CD4-positive, alpha-beta memory T cell (primary cell): ENCODE measurements at regions not wholly inside any gene's neighbourhood (a gene's known extent, or its start where the extent isn't known, plus 50 kb on each side); places are given as distances from the start of the nearest gene placed in this dataset.

Experiments used
- CTCF ChIA-PET: fragments of 350-600 bp; sonication (Branson Sonifier 250); formaldehyde crosslinking; loops from one replicate; lab custom pipeline; 2021; ENCODE audit warnings: inconsistent platforms; ENCODE audit not compliant: partially characterized antibody; lab: Charles Lee
- POLR2A ChIA-PET: fragments of 350-600 bp; sonication (Branson Sonifier 250); formaldehyde crosslinking; loops from one replicate; lab custom pipeline; 2021; ENCODE audit not compliant: partially characterized antibody; lab: Charles Lee
- DNase-seq, 5 donors: peaks; one replicate each; pipeline versions ENCODE4 v3.0.0 to v3.0.0-alpha.2; 2020 to 2022; ENCODE audit warnings: mixed read lengths in 1 of 5
- H3K27ac ChIP-seq: one replicate; pipeline ENCODE4 v1.7.0; 2013; ENCODE audit warnings: low read depth, low read length
- H3K27me3 ChIP-seq: 2 replicates; pipeline ENCODE4 v1.7.0; 2013; ENCODE audit warnings: mild to moderate bottlenecking, low read length, moderate library complexity; ENCODE audit not compliant: insufficient read depth
- H3K36me3 ChIP-seq: 2 replicates; pipeline ENCODE4 v1.7.0; 2013; ENCODE audit warnings: mild to moderate bottlenecking, low read length, moderate library complexity; ENCODE audit not compliant: insufficient read depth
- H3K4me1 ChIP-seq: 2 replicates; pipeline ENCODE4 v1.7.0; 2013; ENCODE audit warnings: mild to moderate bottlenecking, low read length, moderate library complexity; ENCODE audit not compliant: insufficient read depth
- H3K4me3 ChIP-seq, 2 donors: one replicate each; pipeline ENCODE4 v1.7.0; 2013; ENCODE audit warnings: low read length in 2 of 2, mild to moderate bottlenecking in 1 of 2
- H3K9me3 ChIP-seq, 2 donors: one replicate each; pipeline ENCODE4 v1.7.0; 2013; ENCODE audit warnings: low read length in 2 of 2, control low read depth in 1 of 2; ENCODE audit not compliant: control insufficient read depth in 1 of 2
- H3K27ac Mint-ChIP-seq, 7 donors: one replicate each; pipeline ENCODE4 v1.8.0; 2020 to 2021; ENCODE audit warnings: mixed read lengths in 7 of 7, mild to moderate bottlenecking in 6 of 7, inconsistent platforms in 3 of 7, moderate library complexity in 3 of 7
- H3K27me3 Mint-ChIP-seq, 2 donors: one replicate each; pipeline ENCODE4 v1.8.0; 2020 to 2021; ENCODE audit warnings: mixed read lengths in 2 of 2
- H3K36me3 Mint-ChIP-seq, 2 donors: one replicate each; pipeline ENCODE4 v1.8.0; 2020 to 2021; ENCODE audit warnings: mixed read lengths in 2 of 2, inconsistent platforms in 1 of 2, mild to moderate bottlenecking in 1 of 2
- H3K4me1 Mint-ChIP-seq, 4 donors: one replicate each; pipeline ENCODE4 v1.8.0; 2020 to 2021; ENCODE audit warnings: mixed read lengths in 4 of 4, mild to moderate bottlenecking in 1 of 4
- H3K4me3 Mint-ChIP-seq, 8 donors: one replicate each; pipeline ENCODE4 v1.8.0; 2020 to 2021; ENCODE audit warnings: mixed read lengths in 8 of 8, mild to moderate bottlenecking in 7 of 8, moderate library complexity in 6 of 8, inconsistent platforms in 3 of 8
- H3K9me3 Mint-ChIP-seq, 8 donors: one replicate each; pipeline ENCODE4 v1.8.0; 2020 to 2021; ENCODE audit warnings: mixed read lengths in 8 of 8, mild to moderate bottlenecking in 5 of 8, inconsistent platforms in 3 of 8, moderate library complexity in 1 of 8
- intact Hi-C: fragments of 100-400 bp; cut with micrococcal nuclease; formaldehyde crosslinking; loops from one replicate; pipeline ENCODE4 v1.15.1; 2023

GRCh38 chr18:60082282-60082681 lies 182.5 kb downstream of the PMAIP1 start:
- H3K4me1 ChIP-seq: no peaks in the 10 kb centered on the region
- H3K36me3 Mint-ChIP-seq: no peaks in the 10 kb centered on the region

DNA sequence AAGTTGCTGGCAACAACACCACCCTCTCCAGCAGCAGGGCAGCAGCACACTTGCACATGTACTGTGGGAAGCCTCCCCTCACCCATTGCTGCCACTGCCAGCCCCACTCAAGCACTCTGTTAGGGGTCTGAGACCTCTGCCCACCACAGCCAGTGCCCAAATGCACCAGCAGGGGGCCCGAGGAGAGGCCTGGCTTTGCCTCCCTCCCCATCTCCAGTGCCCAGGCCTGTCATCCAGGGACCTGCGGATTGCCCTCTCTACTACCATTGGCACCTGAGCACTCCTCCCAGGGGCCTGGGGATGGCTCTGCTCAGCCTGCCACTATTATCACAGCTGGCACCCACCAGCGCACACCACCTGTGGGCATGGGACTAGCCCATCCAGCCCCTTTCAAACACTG lies 175.7 kb downstream of the PMAIP1 start:
- Mint-ChIP-seq H3K9me3 (peaks cover 2 to 18% (median 9%) of the 10 kb centered on the region in 8 donors), H3K27ac (no peak overlapping the region), H3K4me1 (no peaks in the 10 kb centered on the region), H3K4me3 (no peak overlapping the region), H3K36me3 (peaks cover 0 to 1% of the 10 kb centered on the region in 2 donors), H3K27me3 (peaks cover 0 to 3% of the 10 kb centered on the region in 2 donors)
- no peak overlapping the region for H3K4me3 ChIP-seq
- no peak for DNase-seq
- intact Hi-C loops: no loop called here
- no peaks in the 10 kb centered on the region for H3K4me1 ChIP-seq
- no peaks in the 10 kb centered on the region for H3K27me3 ChIP-seq
- H3K36me3 ChIP-seq: no peaks in the 10 kb centered on the region
- ChIA-PET POLR2A (no interaction called here), CTCF (no interaction called here)
- H3K9me3 ChIP-seq: no peaks in the 10 kb centered on the region
- no peak overlapping the region for H3K27ac ChIP-seq

More at GRCh38 chr18:60082282-60082681, 182.5 kb downstream of the PMAIP1 start:
- ChIA-PET POLR2A (no interaction called here), CTCF (no interaction called here)
- DNase-seq: no peak
- Mint-ChIP-seq H3K27me3 (peaks cover 1 to 2% of the 10 kb centered on the region in 2 donors), H3K4me3 (no peak overlapping the region), H3K9me3 (peaks cover 0 to 3% (median under 1%) of the 10 kb centered on the region in 8 donors), H3K4me1 (no peaks in the 10 kb centered on the region), H3K27ac (no peak overlapping the region)
- Histone ChIP-seq H3K4me3 (no peak overlapping the region), H3K27ac (no peak overlapping the region), H3K27me3 (no peaks in the 10 kb centered on the region), H3K36me3 (no peaks in the 10 kb centered on the region), H3K9me3 (no peaks in the 10 kb centered on the region)
- intact Hi-C loops: no loop called here

GRCh38 chr18:60070631-60071030 lies 170.8 kb downstream of the PMAIP1 start:
- intact Hi-C loops: no loop called here
- CTCF ChIA-PET: no interaction called here
- Mint-ChIP-seq H3K27ac (no peak overlapping the region), H3K36me3 (peaks cover 0 to 1% of the 10 kb centered on the region in 2 donors), H3K27me3 (no peaks in the 10 kb centered on the region), H3K4me3 (no peak overlapping the region), H3K9me3 (peaks cover 0 to 11% (median 3%) of the 10 kb centered on the region in 8 donors), H3K4me1 (no peaks in the 10 kb centered on the region)
- H3K36me3 ChIP-seq: no peaks in the 10 kb centered on the region
- no peaks in the 10 kb centered on the region for H3K9me3 ChIP-seq
- DNase-seq: no peak
- H3K27me3 ChIP-seq: no peaks in the 10 kb centered on the region
- H3K4me3 ChIP-seq: no peak overlapping the region
- no peaks in the 10 kb centered on the region for H3K4me1 ChIP-seq
- no peak overlapping the region for H3K27ac ChIP-seq
- POLR2A ChIA-PET: no interaction called here

- Histone ChIP-seq H3K27ac (no peak overlapping the region), H3K27me3 (no peaks in the 10 kb centered on the region)
- no peaks in the 10 kb centered on the region for H3K4me1 Mint-ChIP-seq
Measured at GRCh38 chr18:60069145-60069544, 169.3 kb downstream of the PMAIP1 start.

GRCh38 chr18:60067426-60068210 lies 167.8 kb downstream of the PMAIP1 start:
- H3K27ac ChIP-seq: no peak overlapping the region
- H3K9me3 Mint-ChIP-seq: peaks cover 0 to 4% (median under 1%) of the 10 kb centered on the region in 8 donors
- H3K36me3 ChIP-seq: no peaks in the 10 kb centered on the region
- H3K4me3 ChIP-seq: no peak overlapping the region
- no peak overlapping the region for H3K4me3 Mint-ChIP-seq
- no peaks in the 10 kb centered on the region for H3K36me3 Mint-ChIP-seq
- H3K4me1 Mint-ChIP-seq: no peaks in the 10 kb centered on the region
- H3K4me1 ChIP-seq: no peaks in the 10 kb centered on the region
- no peaks in the 10 kb centered on the region for H3K27me3 Mint-ChIP-seq
- H3K27me3 ChIP-seq: no peaks in the 10 kb centered on the region
- no peaks in the 10 kb centered on the region for H3K9me3 ChIP-seq
- POLR2A ChIA-PET: no interaction called here
- H3K27ac Mint-ChIP-seq: peak overlapping the region in 1 of 7 donors; percentile 29
- intact Hi-C loops: no loop called here
- no peak for DNase-seq
- CTCF ChIA-PET: no interaction called here

More at GRCh38 chr18:60069145-60069544, 169.3 kb downstream of the PMAIP1 start:
- H3K27ac Mint-ChIP-seq: no peak overlapping the region
- no peaks in the 10 kb centered on the region for H3K36me3 ChIP-seq
- no peak overlapping the region for H3K4me3 Mint-ChIP-seq
- intact Hi-C loops: no loop called here
- DNase-seq: no peak
- H3K4me1 ChIP-seq: no peaks in the 10 kb centered on the region
- H3K27me3 Mint-ChIP-seq: no peaks in the 10 kb centered on the region
- no peak overlapping the region for H3K4me3 ChIP-seq
- peaks cover 0 to 1% of the 10 kb centered on the region in 2 donors for H3K36me3 Mint-ChIP-seq
- ChIA-PET CTCF (no interaction called here), POLR2A (no interaction called here)
- no peaks in the 10 kb centered on the region for H3K9me3 ChIP-seq
- peaks cover 0 to 6% (median 2%) of the 10 kb centered on the region in 8 donors for H3K9me3 Mint-ChIP-seq

- H3K4me3 Mint-ChIP-seq: no peak overlapping the region
- CTCF ChIA-PET: no interaction called here
- peaks cover 0 to 4% of the 10 kb centered on the region in 2 donors for H3K27me3 Mint-ChIP-seq
- no peaks in the 10 kb centered on the region for H3K4me1 ChIP-seq
- no peak overlapping the region for H3K27ac Mint-ChIP-seq
- H3K27ac ChIP-seq: no peak overlapping the region
- H3K9me3 ChIP-seq: no peaks in the 10 kb centered on the region
- H3K4me1 Mint-ChIP-seq: no peaks in the 10 kb centered on the region
- intact Hi-C loops: no loop called here
- no peaks in the 10 kb centered on the region for H3K36me3 Mint-ChIP-seq
- no peaks in the 10 kb centered on the region for H3K27me3 ChIP-seq
- POLR2A ChIA-PET: no interaction called here
- no peak overlapping the region for H3K4me3 ChIP-seq
- DNase-seq: no peak
- no peaks in the 10 kb centered on the region for H3K36me3 ChIP-seq
- no peaks in the 10 kb centered on the region for H3K9me3 Mint-ChIP-seq
Measured at GRCh38 chr18:60066219-60066975, 166.6 kb downstream of the PMAIP1 start.

- POLR2A ChIA-PET: no interaction called here
- H3K36me3 Mint-ChIP-seq: no peaks in the 10 kb centered on the region
- H3K27me3 Mint-ChIP-seq: peaks cover 0 to 4% of the 10 kb centered on the region in 2 donors
- Histone ChIP-seq H3K4me3 (no peak overlapping the region), H3K4me1 (no peaks in the 10 kb centered on the region), H3K9me3 (no peaks in the 10 kb centered on the region), H3K27ac (no peak overlapping the region), H3K27me3 (no peaks in the 10 kb centered on the region), H3K36me3 (no peaks in the 10 kb centered on the region)
- CTCF ChIA-PET: no interaction called here
- DNase-seq: no peak
- intact Hi-C loops: no loop called here
- H3K27ac Mint-ChIP-seq: no peak overlapping the region
- H3K9me3 Mint-ChIP-seq: no peaks in the 10 kb centered on the region
- H3K4me1 Mint-ChIP-seq: no peaks in the 10 kb centered on the region
- H3K4me3 Mint-ChIP-seq: no peak overlapping the region
Measured at GRCh38 chr18:60064271-60064670, 164.5 kb downstream of the PMAIP1 start.
